K562 (cell line): ENCODE measurements at regions not wholly inside any gene's neighbourhood (a gene's known extent, or its start where the extent isn't known, plus 50 kb on each side); places are given as distances from the start of the nearest gene placed in this dataset.

Experiments used
- CBFA2T2 ChIP-seq: fragments of 450-650 bp; conservative IDR thresholded peaks from 2 replicates; pipeline ENCODE4 v1.6.1; 2017; ENCODE audit warnings: mild to moderate bottlenecking
- CBX5 ChIP-seq: IDR thresholded peaks from 2 replicates; pipeline ENCODE4 v1.6.1; 2014; ENCODE audit warnings: low read depth, borderline replicate concordance
- CC2D1A ChIP-seq: fragments of 450-650 bp; IDR thresholded peaks from 2 replicates; pipeline ENCODE4 v1.6.1; 2017; ENCODE audit warnings: mild to moderate bottlenecking
- DEAF1 ChIP-seq: fragments of 450-650 bp; formaldehyde crosslinking; IDR thresholded peaks from 2 replicates; pipeline ENCODE4 v1.4.0; 2020; ENCODE audit warnings: mild to moderate bottlenecking, moderate library complexity
- ESRRB ChIP-seq: fragments of 250-450 bp; sonication (Bioruptor Pico); IDR thresholded peaks from 2 replicates; pipeline ENCODE4 v1.5.0; 2020; ENCODE audit warnings: mild to moderate bottlenecking, moderate library complexity, borderline replicate concordance
- FOXA1 ChIP-seq: fragments of 450-650 bp; IDR thresholded peaks from 2 replicates; pipeline ENCODE4 v1.6.1; 2016; ENCODE audit warnings: mild to moderate bottlenecking, borderline replicate concordance
- GABPA ChIP-seq: fragments of 200-800 bp; sonication (Bioruptor generic); conservative IDR thresholded peaks from 2 replicates; pipeline ENCODE4 v1.6.1; 2016; ENCODE audit warnings: low read depth, missing genetic modification characterization, missing compliant biosample characterization
- HBP1 ChIP-seq: fragments of 450-650 bp; formaldehyde crosslinking; IDR thresholded peaks from 2 replicates; pipeline ENCODE4 v1.4.0; 2022; ENCODE audit warnings: missing genetic modification characterization
- HLTF ChIP-seq: fragments of 450-650 bp; IDR thresholded peaks from 2 replicates; pipeline ENCODE4 v1.6.1; 2016
- HNRNPLL ChIP-seq: fragments of 200-400 bp; formaldehyde crosslinking; IDR thresholded peaks from 2 replicates; pipeline ENCODE4 v1.6.1; 2017; ENCODE audit warnings: low read length, low read depth, mild to moderate bottlenecking; ENCODE audit not compliant: poor library complexity, severe bottlenecking
- IRF1 ChIP-seq: sonication (generic); formaldehyde crosslinking; IDR thresholded peaks from 2 replicates; pipeline ENCODE4 v1.8.0; 2022; ENCODE audit warnings: missing genetic modification reagents, mild to moderate bottlenecking, borderline replicate concordance
- NCOA1 ChIP-seq: fragments of 450-650 bp; IDR thresholded peaks from 2 replicates; pipeline ENCODE4 v1.6.1; 2016; ENCODE audit warnings: low read depth
- NCOA2 ChIP-seq, 2 experiments: fragments of 450-650 bp; IDR thresholded peaks; 2 replicates each; pipeline ENCODE4 v1.6.1; 2018; ENCODE audit warnings: mild to moderate bottlenecking in 2 of 2, moderate library complexity in 1 of 2; ENCODE audit not compliant: partially characterized antibody in 2 of 2
- NR4A1 ChIP-seq, 2 experiments: fragments of 250-450 bp in 1 of 2; fragments of 450-650 bp in 1 of 2; sonication (Bioruptor Pico) in 1 of 2; IDR thresholded peaks; 2 replicates each; pipeline versions ENCODE4 v1.4.0 to v1.6.1; 2016 to 2020; ENCODE audit warnings: mild to moderate bottlenecking in 2 of 2, missing compliant biosample characterization in 1 of 2, missing genetic modification characterization in 1 of 2, moderate library complexity in 1 of 2
- PATZ1 ChIP-seq: fragments of 250-450 bp; sonication (Bioruptor Pico); IDR thresholded peaks from 2 replicates; pipeline ENCODE4 v1.5.0; 2020; ENCODE audit warnings: mild to moderate bottlenecking, borderline replicate concordance
- PML ChIP-seq: IDR thresholded peaks from 2 replicates; pipeline ENCODE4 v1.6.1; 2012; ENCODE audit warnings: low read length, inconsistent platforms
- POLR2AphosphoS5 ChIP-seq: IDR thresholded peaks from 2 replicates; pipeline ENCODE4 v1.6.1; 2011; ENCODE audit warnings: mild to moderate bottlenecking, low read depth, low read length, moderate library complexity; ENCODE audit not compliant: control insufficient read depth, insufficient read depth
- RAD51 ChIP-seq: fragments of 450-650 bp; IDR thresholded peaks from 2 replicates; pipeline ENCODE4 v1.7.1; 2016; ENCODE audit warnings: low read depth, mild to moderate bottlenecking, borderline replicate concordance
- SP1 ChIP-seq: sonication (generic); formaldehyde crosslinking; IDR thresholded peaks from 2 replicates; pipeline ENCODE4 v1.8.1; 2022; ENCODE audit warnings: mild to moderate bottlenecking, missing genetic modification reagents
- SUPT5H ChIP-seq: fragments of 450-650 bp; IDR thresholded peaks from 2 replicates; pipeline ENCODE4 v1.6.1; 2016
- TAF7 ChIP-seq: fragments of 450-650 bp; IDR thresholded peaks from 2 replicates; pipeline ENCODE4 v1.6.1; 2016; ENCODE audit warnings: missing genetic modification characterization, missing compliant biosample characterization
- ZNF583 ChIP-seq: fragments of 250-450 bp; sonication (Bioruptor Pico); IDR thresholded peaks from 2 replicates; pipeline ENCODE4 v1.4.0; 2020
- ZNF695 ChIP-seq: fragments of 450-650 bp; formaldehyde crosslinking; IDR thresholded peaks from 2 replicates; pipeline ENCODE4 v1.4.0; 2020; ENCODE audit warnings: mild to moderate bottlenecking, moderate library complexity
- ZNF707 ChIP-seq: fragments of 250-450 bp; sonication (Bioruptor Pico); conservative IDR thresholded peaks from 2 replicates; pipeline ENCODE4 v1.8.0; 2022; ENCODE audit warnings: inconsistent platforms, mild to moderate bottlenecking, moderate library complexity

GRCh38 chr7:86933295-86933845 lies 126.1 kb downstream of the ELAPOR2 start (continued):
- TF ChIP-seq IRF1 (CRISPR knock-in tag) (no peak), HLTF (no peak), PATZ1 (0 out of 2 replicates have a peak, but pooled peaks have one; percentile 28), CBFA2T2 (peak; percentile 83), ZNF695 (CRISPR knock-in tag) (no peak), DEAF1 (CRISPR knock-in tag) (0 out of 2 replicates have a peak, but pooled peaks have one; percentile 25), ZNF707 (CRISPR knock-in tag) (no peak), ZNF583 (CRISPR knock-in tag) (peak; percentile 66; the same call in 1 of the 2 replicates), GABPA (tag) (peak; percentile 50), TAF7 (tag) (no peak), CC2D1A (peak; percentile 66; the same call in 1 of the 2 replicates), FOXA1 (no peak), CBX5 (no peak), NCOA1 (0 out of 2 replicates have a peak, but pooled peaks have one; percentile 24), SP1 (CRISPR knock-in tag) (no peak), POLR2AphosphoS5 (peak; percentile 56), PML (peak; percentile 56; the same call in 1 of the 2 replicates), RAD51 (no peak), NCOA2 (IDR thresholded peaks at IDR 0.05; ENCODE audit: partially characterized antibody in 2 of 2) (no peak), HBP1 (0 out of 2 replicates have a peak, but pooled peaks have one; percentile 18), NR4A1 (CRISPR knock-in tag; IDR thresholded peaks at IDR 0.05) (no peak), NR4A1 (tag; IDR thresholded peaks at IDR 0.05) (peak; percentile 63; the same call in 1 of the 2 replicates), ESRRB (no peak), SUPT5H (no peak), HNRNPLL (no peak)
